ENCODE measurements at regions not wholly inside any gene's neighbourhood (a gene's known extent, or its start where the extent isn't known, plus 50 kb on each side); places are given as distances from the start of the nearest gene placed in this dataset.

GRCh38 chr3:44061268-44061667 lies 180.4 kb upstream of the TOPAZ1 start:
- no peak for DNase-seq

- DNase-seq = no peak
Measured at GRCh38 chr3:44061961-44062360, 179.7 kb upstream of the TOPAZ1 start.

DNA sequence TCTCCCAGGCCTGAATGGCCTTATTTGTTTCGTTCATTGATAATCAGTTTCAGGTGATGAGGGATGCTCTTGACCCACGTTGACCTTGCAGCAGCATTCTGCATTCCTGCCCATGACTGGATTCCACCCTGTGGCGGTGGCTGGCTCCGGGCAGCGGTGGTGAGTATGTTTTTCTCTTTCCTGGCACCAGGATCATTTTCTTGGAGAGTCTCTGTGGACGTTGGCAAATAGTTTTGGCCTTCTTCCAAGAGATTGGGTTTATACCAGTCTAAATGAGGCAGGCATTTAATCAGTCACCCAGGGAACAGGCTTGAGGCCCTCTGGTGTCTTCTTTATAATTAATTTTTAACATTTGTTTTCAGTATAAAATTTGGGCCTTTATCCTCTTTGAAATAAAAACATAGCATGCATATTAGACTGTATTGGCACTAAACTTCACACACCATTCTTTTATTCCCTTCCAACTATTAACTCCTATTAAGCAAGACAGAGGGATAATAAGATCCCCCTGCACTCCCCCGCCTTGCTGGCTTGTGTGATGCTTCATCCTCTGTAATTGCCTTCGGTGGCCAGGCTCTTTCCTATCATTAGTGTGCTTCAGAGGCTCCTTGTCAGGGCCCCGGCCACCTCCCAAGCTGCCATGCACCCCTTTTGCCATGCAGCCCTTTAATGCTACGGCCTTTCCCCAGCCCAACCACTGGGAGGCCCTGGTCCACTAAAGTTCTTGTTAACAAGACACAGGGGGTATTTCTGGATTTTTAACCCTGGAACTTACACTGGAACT lies 176.2 kb upstream of the TOPAZ1 start:
- DNase-seq = peak; percentile 10

- DNase-seq = no peak
Measured at GRCh38 chr3:44066806-44067205, 174.9 kb upstream of the TOPAZ1 start.

- no peak for DNase-seq
Measured at GRCh38 chr3:44067431-44067830, 174.3 kb upstream of the TOPAZ1 start.

DNA sequence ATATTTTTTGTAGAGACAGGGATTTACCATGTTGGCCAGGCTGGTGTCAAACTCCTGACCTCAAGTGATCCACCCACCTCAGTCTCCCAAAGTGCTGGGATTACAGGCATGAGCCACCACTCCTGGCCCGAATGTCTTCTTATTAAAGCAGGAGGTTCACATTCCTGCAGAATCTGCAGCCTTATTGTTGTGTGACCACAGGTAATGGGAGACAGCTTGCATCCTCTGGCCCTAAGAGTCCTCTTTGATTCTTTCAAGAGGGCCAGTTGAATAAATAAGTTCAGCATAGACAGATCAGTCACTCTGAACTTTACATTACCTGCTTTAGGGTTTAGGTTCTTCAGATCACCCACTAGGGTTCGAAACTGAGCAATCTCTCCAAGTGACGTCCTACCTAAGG lies 172.9 kb upstream of the TOPAZ1 start:
- DNase-seq = no peak

DNA sequence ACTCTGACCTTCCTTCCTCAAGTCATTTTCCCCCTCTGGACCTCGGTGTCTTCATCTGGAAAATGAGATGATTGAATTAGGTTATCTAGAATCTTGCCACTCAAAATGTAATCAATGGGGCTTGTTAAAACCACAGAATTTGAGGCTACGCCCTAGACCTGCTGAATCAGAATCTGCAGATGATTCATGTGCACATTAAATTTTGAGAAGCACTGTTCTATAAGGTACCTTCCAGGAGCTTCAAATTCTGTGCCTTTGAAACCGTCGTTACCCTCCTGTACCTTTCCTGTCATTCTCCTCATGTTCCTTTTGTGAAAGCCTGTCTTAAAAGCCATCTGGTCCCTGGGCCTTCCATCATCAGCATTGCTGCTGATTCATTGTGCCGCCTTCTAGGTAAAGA lies 172.4 kb upstream of the TOPAZ1 start:
- no peak for DNase-seq

DNA sequence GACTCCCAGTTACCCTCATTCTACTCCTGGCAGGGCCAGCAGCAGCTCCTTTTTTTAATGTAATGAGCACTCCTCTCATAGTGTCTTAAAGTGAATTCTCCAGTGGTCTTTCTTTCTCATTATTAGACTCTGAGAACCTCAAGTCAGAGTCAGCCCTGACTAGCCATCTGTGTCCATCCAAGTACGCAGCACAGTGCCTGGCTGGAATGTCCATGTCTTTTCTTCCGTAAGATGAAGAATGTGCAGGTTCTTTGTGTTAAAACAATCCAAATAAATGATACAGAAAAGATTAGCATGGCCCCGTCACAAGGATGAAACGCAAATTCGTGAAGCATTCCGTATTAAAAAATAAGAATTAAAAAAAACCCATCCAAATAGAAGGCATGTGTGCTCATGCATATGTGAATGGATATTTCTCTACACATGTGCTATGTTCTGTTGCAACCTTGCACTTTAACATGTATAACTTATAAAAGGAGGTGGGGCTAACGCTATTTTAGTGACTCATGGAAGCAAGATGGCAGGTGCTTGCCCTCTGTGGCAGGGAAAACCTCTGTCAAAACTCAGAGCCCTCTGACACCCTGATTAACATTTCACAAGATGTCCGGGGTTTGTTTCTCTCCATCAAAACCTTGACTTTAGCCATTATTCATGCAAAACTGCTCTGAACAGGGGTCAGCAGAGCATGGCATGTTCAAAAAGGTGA lies 170.7 kb upstream of the TOPAZ1 start:
- DNase-seq = no peak

- DNase-seq = no peak
Measured at GRCh38 chr3:44072601-44073540, 168.8 kb upstream of the TOPAZ1 start.

- DNase-seq = no peak
Measured at GRCh38 chr3:44074181-44074580, 167.5 kb upstream of the TOPAZ1 start.

DNA sequence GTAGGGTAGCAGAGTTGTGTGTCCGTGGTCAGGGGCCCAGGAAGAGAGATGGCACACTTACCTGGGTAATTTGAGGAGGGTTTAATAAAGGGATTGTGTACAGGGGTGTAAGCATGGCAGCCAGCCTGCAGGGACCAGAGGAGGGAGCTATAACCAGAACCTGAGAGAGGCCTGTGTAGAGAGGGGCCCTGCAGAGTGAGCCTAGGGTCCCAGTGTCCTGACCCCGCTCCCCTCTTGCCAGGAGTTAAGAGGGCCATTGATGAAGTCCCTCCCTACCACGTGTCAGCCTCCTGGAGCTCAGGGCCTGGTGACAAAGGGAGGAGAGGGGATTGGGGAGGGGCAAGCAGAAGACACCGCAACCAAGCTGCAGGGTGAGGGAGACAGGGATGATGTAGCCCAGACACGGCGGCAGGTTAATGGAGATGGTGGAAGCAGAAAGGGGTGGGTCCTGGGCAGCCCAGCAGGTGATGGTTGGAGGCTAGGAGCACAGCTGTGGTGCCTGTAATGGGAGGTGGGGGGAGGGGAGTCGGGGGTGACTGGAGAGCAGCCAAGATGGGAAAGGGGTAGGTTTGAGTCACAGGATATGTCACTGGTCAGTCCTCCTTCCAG lies 165.4 kb upstream of the TOPAZ1 start:
- no peak for DNase-seq

DNA sequence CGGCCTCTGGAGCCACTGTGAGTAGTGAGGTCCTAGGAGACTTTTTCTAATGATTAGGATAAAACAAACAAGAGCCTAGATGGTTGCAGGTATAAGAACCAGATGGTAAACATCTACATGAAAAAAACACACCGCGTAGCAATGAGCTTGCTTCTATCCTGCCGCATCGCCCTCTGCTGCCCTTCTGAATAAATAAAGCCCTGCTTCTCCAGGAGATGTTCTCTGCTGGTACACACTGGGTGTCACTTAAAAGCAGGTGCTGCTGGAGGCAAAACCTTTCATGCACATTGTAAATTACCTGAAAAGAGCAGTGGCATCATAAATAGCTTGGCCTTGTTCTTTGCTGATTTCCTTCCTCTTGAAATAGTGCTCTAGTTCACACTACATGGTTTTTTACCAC lies 164.4 kb upstream of the TOPAZ1 start:
- no peak for DNase-seq

DNA sequence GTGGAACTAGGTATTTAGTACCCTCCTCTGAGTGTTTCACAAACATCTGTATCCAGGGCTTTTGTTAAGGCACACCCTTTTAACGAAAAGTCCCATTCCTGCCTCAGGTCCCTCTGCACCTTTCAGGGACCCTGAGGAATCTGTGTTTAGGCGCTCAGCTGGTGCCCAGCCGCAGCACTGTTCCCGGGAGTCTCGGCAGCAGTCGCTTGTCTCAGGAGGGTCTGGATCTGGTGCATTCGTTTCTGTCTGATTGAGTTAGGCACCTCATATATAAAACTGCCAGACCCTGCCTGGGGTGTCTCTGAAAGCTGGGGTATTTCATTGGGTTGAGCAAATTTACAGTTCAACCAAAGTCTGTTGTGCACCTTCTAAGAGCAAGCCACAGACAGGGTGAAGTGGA lies 162.8 kb upstream of the TOPAZ1 start:
- no peak for DNase-seq

- no peak for DNase-seq
Measured at GRCh38 chr3:44079916-44080315, 161.8 kb upstream of the TOPAZ1 start.

GRCh38 chr3:44080474-44081072 lies 161.1 kb upstream of the TOPAZ1 start:
- DNase-seq = no peak

DNA sequence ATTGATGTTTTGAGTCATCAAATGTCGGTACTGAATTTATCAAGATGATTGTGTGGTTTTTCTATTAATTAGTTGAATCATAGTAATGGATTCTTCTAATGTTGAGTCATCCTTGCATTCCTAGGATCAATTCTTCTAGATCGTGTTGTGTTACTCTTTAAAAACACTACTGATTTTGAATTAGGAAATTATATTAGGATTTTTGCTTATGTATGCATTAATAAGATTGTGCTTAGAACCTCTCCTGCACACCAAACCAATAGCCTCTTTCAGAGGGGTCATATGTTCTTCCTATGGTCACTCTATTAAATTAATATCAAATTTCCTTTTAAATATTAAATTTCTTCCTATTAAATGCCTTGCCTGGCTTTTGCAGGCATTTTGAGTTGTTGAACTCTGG lies 151.7 kb upstream of the TOPAZ1 start:
- no peak for DNase-seq

DNA sequence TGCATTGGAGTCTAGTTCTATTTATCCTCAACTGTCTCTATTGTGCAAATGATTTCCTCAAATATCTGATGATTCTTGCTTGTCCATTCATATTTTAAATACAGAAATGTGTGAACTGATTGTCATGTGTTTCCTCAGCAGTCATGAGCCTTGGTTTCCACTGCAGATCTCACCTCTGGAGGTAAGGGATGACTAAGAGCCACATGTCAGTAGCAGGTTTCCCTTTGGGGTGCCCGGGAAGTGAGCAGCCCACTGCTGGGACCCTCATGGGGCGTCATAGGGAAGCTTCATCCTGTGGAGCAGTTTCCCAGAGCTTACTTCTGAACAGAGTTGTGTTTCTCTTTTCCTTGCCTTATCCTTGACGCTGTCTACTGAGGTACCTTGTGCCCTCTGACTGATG lies 149.2 kb upstream of the TOPAZ1 start:
- DNase-seq = no peak

DNA sequence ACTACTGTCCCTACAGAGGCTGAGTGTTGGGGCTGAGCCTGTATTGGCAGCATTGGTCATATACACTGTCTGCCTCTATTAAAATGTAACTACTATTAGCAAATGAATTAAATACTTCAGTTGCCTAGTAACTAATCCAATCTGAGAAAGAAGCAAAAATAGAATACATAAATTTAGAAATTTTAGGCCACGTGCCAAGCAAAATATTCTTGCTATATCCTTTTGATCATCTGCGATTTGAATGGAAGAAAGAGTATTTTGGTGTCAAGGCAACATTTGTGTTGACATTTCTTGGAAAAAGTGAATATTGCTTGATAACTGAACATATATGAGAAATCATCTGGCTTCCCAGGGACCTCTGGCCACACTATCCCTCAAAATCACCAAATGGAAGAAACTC lies 148.2 kb upstream of the TOPAZ1 start:
- DNase-seq = no peak

DNA sequence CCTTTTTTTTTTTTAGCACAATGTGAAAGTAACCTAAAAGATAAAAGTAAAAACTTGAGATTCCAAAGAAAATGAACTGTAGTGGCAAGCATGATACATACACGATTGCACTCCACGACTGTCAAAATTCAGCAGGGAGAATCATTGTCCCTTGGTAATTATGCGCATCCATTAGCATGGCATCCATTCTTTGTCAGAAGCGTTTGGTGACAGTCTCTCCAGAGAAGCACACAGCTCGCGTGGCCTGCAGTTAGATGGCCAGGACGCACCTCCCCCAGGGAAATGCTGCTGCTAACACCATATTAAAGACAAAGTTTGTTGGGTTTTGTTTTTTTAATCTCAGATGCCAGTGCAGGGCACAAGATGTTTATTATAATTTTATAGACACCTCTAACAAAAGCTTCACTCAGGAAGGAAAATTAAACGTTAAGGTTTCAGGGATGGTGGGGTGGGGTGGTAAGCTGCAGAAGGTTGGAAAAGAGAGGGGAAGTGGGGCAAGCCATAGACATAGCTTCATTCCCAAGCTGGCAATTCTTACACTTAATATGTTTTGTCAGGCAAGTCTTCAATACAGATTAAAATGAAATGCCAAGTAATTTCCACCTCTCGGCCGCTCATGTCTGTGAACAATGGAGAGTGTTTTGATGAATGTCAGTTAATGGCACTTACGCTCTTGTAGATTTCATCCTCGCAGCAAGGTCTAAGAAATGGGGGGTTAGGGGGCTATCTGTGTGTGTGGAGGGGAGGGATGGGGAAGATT lies 142.8 kb upstream of the TOPAZ1 start:
- DNase-seq = no peak

- DNase-seq = no peak
Measured at GRCh38 chr3:44099566-44100297, 142.0 kb upstream of the TOPAZ1 start.

- DNase-seq = no peak
Measured at GRCh38 chr3:44100298-44100695, 141.4 kb upstream of the TOPAZ1 start.
